Activated CD4-positive, alpha-beta T cell treated with anti-CD3 and anti-CD28 coated beads, Interleukin-2, amount 50 U/mL, for 48 hours (primary cell): ENCODE measurements at regions not wholly inside any gene's neighbourhood (a gene's known extent, or its start where the extent isn't known, plus 50 kb on each side); places are given as distances from the start of the nearest gene placed in this dataset.

ENCODE experiments used
- DNase-seq, 2 experiments: peaks; one replicate each; pipeline ENCODE4 v3.0.0-alpha.2; 2020

- DNase-seq = no peak
Observed at GRCh38 chr16:6492742-6493141, 839.9 kb upstream of the RBFOX1 start.

- no peak for DNase-seq
Observed at GRCh38 chr16:6484935-6485334, 847.7 kb upstream of the RBFOX1 start.

GRCh38 chr16:6484081-6484480 is 848.6 kb upstream of the RBFOX1 start:
- DNase-seq = no peak

DNA sequence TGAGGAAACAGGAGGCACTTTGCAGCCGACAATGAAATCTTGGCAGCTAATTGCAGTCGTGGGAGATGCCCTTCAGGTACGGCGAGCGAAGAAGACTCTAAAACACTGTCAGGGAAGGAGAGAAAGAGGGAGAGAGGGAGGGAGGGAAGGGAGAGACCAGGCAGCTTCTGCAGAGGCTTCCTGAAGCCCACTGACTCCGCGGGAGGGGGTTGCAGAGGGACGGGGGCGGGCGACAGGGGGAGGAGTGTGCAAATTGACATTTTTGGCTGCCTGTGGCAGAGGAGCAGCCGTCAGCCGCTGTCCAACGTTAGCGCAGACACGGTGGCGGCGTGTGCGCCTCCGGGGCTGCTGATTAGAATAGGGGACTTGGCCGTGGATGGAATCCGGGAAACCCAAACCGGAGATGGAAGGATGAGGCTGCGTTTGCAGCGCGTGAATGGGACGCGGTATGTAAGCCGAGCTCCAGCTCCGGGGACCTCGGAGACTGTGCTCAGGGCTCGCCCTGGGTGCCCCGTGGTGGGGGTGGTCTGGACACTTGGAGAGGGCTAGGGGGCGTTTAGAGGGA is 849.1 kb upstream of the RBFOX1 start:
- DNase-seq = no peak

- no peak for DNase-seq
Observed at GRCh38 chr16:6482696-6483468, 849.8 kb upstream of the RBFOX1 start.

- no peak for DNase-seq
Observed at GRCh38 chr16:6481894-6482293, 850.8 kb upstream of the RBFOX1 start.

DNA sequence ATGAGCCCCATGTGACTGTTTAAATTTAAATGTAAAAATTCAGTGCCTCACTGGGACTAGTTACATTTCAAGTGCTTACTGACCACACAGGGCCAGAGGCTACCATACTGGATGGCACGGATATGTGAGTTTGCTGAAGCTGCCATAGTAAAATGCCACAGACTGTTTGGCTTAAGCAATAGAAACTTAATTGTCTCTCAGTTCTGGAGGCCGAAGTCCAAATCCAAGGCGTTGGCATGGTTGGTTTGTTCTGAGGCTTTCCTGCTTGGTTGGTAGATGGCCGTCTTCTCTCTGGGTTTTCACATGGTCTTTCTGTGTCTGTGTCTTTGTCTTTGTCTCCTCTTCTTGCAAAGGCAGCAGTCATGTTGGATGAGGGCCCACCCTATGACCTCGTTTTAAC is 878.9 kb upstream of the RBFOX1 start:
- DNase-seq = no peak

DNA sequence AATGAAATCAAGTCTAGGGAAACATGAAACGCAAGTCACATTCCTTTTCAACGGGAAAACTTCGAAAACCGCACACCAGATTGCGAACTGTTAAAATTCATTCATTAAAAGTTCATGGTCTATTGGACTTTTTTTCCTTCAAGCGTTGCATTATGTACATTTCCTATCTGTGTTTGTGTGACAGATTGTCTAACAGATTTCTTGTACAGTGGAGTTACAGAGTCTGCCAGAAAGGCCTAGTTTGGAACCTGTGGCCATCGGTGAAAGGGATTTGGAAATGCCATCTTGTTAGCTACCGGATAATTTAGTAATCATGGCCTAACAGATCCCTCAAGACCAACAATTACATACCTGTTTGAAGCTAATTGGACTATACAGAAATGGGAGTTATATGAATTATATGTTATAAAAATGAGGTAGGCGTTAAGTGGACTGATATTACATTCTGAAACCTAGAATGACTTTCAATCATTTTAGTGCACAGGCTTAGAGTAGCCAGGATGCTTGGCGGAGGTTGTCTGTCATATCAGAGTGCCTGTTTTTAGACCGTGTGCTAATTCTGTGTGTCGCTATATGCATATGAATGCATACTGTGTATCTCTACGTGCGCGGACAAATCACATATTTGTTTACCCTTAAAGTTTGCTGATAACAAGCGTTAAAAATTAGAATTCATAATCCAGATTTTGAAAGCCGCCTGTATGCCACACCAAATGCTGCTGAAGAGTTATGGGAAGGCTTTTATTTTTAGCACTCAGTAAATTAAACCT is 885.4 kb upstream of the RBFOX1 start:
- no peak for DNase-seq

DNA sequence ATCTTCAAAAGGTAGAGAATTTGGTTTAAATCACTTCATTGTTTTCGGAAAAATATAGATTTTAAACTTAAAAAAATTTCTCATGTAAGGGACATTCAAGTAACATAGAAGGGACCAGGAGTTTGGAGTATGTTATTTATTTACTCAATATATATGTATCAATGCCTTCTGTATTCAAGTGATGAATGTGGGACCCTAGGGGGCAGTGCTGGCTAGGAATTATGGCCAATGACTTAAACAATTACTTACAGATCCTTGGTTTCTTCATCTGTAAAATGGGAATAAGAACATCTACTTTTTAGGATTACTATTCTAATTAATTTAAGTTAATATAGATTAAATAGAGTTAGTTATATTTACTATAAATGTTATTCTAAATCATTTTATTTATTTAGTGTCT is 886.3 kb upstream of the RBFOX1 start:
- DNase-seq = no peak

DNA sequence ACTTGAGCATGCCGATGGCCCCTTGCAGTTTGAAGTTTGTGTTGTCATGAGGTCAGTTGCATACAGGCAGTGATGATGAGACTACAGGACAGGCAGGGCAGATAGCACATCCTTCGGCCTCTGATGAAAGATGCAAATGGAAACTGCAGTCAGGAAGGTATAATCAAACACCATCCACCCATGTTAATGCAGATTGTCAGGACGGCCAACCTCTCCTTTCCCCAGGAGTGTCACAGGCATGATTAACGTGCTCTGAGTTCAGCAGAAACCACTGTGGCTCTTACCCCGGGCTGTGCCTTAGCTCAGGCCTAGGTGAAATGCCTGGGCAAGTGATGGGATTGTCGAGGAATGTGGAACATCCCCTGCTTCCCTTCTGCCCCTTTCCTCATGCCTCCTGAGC is 893.5 kb upstream of the RBFOX1 start:
- DNase-seq = no peak

GRCh38 chr16:6428861-6429260 is 903.8 kb upstream of the RBFOX1 start:
- no peak for DNase-seq

- DNase-seq = no peak
Observed at GRCh38 chr16:6427621-6428020, 905.0 kb upstream of the RBFOX1 start.

DNA sequence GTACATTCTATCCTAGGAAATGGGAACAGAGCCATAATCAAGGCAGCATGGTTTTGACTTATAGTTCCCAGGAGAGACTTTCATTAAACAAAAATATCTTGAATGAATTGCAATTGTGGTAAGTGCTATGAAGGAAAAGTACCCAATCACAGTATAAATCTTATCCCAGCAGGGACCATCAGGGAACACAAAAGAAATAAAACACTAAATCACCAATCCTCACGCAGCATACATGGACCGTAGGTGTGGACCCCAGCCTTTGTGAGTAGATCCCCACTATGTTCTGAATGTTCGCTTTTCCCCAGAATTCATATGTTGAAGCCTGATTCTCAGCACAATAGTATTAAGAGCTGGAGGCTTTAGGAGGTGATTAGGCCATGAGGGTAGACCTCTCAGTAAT is 925.0 kb upstream of the RBFOX1 start:
- DNase-seq = no peak

GRCh38 chr16:6406028-6406427 is 926.6 kb upstream of the RBFOX1 start:
- DNase-seq = no peak

DNA sequence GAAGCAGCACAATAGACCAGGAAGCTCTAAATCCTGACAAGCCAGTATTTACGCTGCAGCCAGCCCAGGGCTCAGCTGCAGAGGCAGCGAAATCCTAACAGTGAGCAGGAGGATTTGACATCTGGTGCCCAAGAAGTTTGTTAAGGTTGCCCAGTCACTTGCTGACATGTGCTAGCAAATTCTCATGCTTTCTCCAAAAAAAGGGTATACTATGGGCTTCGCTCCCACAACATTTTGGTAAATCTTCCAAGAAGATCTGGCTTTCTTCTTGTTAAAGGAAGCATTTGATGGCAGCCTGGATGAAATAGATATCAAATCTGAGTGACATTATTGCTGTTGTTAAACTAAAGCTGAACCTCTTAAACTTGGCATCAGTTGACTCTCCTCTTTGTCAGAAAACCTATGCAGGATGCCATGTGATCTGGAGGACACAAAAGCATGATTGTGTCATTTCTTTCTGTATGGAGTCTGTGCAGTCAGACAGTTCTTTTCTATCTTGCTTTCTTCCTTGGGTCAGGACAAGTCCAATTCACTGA is 949.7 kb upstream of the RBFOX1 start:
- no peak for DNase-seq

- DNase-seq = no peak
Observed at GRCh38 chr16:6381896-6382295, 950.7 kb upstream of the RBFOX1 start.

GRCh38 chr16:6377956-6378355 is 954.7 kb upstream of the RBFOX1 start:
- no peak for DNase-seq

DNA sequence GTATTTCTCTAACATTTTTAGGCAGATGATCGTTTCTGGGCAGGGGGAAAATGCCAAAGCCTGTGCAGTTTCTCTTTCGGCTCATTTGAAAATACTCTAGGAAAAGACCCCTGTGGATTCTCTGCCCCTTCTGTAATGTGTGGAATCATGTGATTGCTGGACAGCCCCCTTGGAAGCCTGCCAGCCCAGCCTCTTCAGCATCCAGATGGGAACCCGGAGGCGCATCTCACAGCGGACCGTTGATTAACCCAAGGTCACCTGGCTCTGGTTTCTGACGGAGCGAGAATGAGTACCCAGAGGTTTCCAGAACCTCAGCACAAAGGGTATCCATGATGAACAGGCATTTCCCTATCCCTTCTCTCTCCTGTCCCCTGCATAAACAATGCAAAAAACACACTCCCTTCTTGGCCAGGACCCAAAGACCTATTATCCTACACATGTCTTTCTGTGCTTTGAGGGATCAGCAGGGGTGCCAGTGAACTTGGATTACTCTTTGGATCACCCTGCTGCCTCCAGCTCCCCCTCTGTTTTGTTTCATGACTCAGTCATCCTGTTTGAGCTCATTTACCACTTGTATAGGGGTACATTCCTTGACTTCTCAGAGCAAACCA is 957.1 kb upstream of the RBFOX1 start:
- DNase-seq = no peak

GRCh38 chr16:6374821-6375220 is 957.8 kb upstream of the RBFOX1 start:
- DNase-seq = no peak

GRCh38 chr16:6364846-6365245 is 967.8 kb upstream of the RBFOX1 start:
- no peak for DNase-seq

GRCh38 chr16:6363896-6364607 is 968.6 kb upstream of the RBFOX1 start:
- DNase-seq = no peak

- no peak for DNase-seq
Observed at GRCh38 chr16:6363396-6363795, 969.2 kb upstream of the RBFOX1 start.

DNA sequence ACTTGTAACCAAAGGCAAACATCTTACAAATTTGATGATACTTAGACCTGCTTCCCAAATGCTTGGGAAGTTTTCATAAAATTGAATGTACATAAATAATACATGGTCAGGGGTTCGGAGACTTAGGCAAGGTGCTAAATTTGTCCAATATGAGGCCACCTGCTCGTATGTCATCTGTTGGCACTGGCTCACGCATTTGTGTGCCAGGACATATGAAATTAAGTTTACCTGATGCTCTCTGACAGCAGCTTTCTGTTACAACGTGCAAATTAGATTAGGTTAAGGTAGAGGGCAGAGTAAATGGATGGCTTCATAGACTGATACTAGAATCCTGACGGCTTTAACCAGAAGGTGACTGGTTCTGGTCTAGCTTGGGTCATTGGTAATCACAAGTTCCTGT is 970.3 kb upstream of the RBFOX1 start:
- DNase-seq = no peak
